ENCODE measurements at regions not wholly inside any gene's neighbourhood (a gene's known extent, or its start where the extent isn't known, plus 50 kb on each side); places are given as distances from the start of the nearest gene placed in this dataset.

GRCh38 chr14:38311655-38312054 is 55.8 kb upstream of the CLEC14A start:
- no peak overlapping the region for H3K27ac ChIP-seq
- H3K9me3 ChIP-seq, result no peaks in the 10 kb centered on the region
- H3K27me3 ChIP-seq (ENCODE audit: low read depth), result no peaks in the 10 kb centered on the region
- no peak overlapping the region for H3K4me3 ChIP-seq
- ATAC-seq (no peak), DNase-seq (no peak)
- TF ChIP-seq CTCF (IDR thresholded peaks at IDR 0.05), result no peak
- intact Hi-C loops (cut with DNase I), result no loop called here
- H3K4me1 ChIP-seq, result no peaks in the 10 kb centered on the region
- H3K36me3 ChIP-seq, result no peaks in the 10 kb centered on the region

GRCh38 chr14:38310420-38310995 is 54.6 kb upstream of the CLEC14A start:
- no peaks in the 10 kb centered on the region for H3K9me3 ChIP-seq
- no peaks in the 10 kb centered on the region for H3K36me3 ChIP-seq
- DNase-seq (no peak), ATAC-seq (no peak)
- no peaks in the 10 kb centered on the region for H3K4me1 ChIP-seq
- H3K4me3 ChIP-seq, result no peak overlapping the region
- no peaks in the 10 kb centered on the region for H3K27me3 ChIP-seq (ENCODE audit: low read depth)
- intact Hi-C loops (cut with DNase I), result no loop called here
- no peak overlapping the region for H3K27ac ChIP-seq
- TF ChIP-seq CTCF (IDR thresholded peaks at IDR 0.05), result no peak

DNA sequence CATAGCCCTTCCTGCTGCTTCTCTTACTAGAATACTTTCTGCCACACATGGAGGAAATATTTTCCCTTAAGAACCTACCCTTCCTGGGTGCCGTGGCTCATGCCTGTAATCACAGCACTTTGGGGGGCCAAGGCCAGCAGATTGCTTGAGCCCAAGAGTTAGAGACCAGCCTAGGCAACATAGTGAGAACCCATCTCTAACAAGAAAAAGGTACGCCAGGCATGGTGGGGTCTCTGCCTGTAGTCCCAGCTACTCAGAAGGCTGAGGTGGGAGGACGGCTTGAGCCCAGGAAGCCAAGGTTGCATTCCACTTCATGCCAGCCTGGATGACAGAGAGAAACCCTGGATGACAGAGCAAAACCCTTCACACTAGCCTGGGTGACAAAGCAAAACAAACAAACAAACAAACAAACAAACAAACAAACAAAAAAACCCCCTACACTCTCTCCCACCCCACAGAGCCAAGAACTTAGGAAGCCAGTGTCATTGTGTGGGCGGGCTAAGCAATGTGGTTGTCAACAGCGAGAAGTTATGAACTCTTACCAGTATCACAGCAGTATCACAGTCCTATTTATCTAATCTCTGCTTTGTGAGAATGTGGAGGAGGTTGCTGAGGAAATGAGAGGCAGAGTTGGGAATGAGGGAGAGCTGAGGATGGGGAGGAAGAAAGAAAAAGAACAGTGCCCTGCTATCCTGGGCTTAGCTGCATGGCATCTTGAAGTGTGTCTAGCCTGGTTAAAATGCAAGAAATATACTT is 53.8 kb upstream of the CLEC14A start:
- H3K9me3 ChIP-seq, result no peaks in the 10 kb centered on the region
- intact Hi-C loops (cut with DNase I), result no loop called here
- ATAC-seq, result no peak
- no peak for DNase-seq
- H3K27ac ChIP-seq, result no peak overlapping the region
- H3K4me3 ChIP-seq, result no peak overlapping the region
- no peak for TF ChIP-seq CTCF (IDR thresholded peaks at IDR 0.05)
- H3K4me1 ChIP-seq, result no peaks in the 10 kb centered on the region
- H3K36me3 ChIP-seq, result no peaks in the 10 kb centered on the region
- no peaks in the 10 kb centered on the region for H3K27me3 ChIP-seq (ENCODE audit: low read depth)
